Stimulated activated CD4-positive, alpha-beta T cell treated with anti-CD3 and anti-CD28 coated beads, Interleukin-2, amount 100 ng/mL, for 24 hours (primary cell): ENCODE measurements at regions not wholly inside any gene's neighbourhood (a gene's known extent, or its start where the extent isn't known, plus 50 kb on each side); places are given as distances from the start of the nearest gene placed in this dataset.

Source experiments
- DNase-seq, 2 donors: peaks; one replicate each; pipeline ENCODE4 v3.0.0-alpha.2; 2020

DNA sequence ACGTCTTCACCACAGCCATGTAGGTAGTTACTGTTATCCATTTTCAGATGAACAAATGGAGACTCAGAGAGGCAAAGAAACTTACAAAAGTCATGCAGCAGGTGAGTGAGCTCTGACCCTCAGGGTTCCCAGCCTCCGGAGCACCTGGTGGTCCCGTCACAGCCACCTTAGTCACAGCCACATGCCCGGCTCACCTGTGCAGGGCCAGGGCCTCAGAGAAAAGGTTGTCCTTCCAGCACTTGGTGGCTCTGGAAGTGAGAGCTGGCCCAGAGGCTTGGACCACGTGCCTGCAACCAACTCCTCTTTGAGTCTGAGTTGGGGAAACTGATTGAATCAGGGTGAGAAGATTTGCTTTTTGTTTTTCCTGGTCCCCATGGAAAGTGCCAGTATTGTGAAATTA, 189.3 kb downstream of the GLI2 start:
- DNase-seq, result no peak

DNA sequence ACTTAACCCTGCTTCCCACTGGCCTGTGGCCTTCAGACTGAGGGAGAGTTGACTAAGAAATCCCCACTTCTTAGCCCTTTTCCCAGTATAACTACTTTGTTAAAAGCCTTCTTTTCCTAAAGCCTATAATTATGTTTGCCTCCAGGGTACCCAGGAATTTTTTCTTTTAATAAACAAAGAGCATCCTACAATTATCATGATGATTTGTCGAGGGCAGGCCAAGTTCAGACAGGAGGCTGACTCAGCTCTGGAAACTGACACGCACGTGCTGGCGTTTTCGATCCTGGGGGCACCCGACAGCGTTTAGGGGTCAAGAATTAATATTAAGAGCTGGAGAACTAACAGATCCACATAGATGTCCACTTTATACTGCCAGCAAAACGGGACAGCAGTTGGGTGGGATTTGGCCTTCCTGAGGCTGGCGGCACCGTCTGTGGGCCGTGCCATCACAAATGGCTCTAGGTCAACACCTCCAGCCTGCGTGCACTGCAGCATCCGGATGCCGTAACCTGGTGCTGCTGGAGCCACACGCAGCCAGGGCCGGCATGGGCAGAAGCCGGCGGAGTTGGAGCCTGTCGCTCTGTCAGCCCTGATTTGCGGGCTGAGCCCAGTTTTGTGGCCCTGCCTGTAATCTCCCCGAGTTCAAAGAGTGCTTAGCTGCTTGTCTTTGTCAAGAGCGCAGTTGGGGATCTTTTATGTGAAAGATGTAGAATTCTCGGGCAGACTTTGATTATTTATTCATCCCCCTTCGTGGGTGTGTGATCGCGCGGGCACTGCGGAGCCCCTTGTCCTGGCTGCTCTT, 191.0 kb downstream of the GLI2 start:
- no peak for DNase-seq

DNA sequence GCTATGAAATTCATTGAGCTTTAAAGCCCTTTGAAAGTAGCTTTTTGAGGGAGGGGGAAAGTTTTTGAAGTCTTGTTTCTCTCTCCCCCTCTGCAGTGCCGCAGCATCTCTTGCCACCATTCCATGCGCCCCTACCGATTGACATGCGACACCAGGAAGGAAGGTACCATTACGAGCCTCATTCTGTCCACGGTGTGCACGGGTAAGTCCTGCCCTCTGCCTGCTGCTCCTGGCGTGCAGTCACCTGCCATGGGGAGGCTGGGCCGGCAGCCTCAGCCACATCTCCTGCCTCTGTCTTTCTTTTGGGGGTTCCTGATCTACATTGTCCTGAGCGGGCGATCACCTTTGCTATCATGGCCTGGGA, 191.6 kb downstream of the GLI2 start:
- no peak for DNase-seq

DNA sequence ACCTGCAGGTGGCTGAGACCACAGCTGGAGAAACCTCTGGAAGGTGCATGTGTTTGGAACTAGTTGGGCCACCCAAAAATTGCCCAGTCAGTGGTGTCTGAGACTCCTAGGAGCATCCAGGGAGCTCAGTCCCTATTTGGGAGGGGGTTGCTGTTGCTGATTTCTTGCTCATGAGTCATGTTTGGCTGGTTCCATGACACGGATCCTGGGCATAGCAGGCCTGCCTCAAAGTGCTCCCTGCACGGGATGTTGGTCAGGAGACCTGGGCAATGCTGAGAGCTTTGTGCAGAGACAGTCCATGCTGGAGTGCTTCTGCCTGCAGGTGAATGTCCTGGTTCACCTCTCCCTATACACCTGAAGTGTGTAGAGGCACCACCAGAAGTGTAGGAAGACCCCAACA, 194.2 kb downstream of the GLI2 start:
- DNase-seq, result no peak

DNA sequence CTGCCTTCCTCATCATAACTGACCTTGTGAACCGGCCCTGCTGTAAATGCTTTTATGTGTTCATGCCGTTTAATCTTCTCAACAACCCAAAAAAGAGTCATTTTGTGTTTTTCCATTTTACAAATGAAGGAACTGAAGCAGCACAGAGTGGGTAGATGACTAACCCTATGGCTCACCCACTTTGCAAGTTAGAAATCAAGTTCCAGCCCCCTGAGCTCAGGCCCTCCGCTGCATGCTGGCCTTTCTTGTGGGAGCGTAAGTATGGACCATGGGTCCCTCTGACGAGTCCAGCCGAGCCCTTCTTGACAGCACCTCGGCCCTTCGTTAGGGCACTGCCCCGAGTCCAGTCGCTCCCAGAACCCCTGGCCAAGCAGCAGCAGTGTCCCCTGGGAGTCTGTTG, 194.6 kb downstream of the GLI2 start:
- DNase-seq, result no peak

DNA sequence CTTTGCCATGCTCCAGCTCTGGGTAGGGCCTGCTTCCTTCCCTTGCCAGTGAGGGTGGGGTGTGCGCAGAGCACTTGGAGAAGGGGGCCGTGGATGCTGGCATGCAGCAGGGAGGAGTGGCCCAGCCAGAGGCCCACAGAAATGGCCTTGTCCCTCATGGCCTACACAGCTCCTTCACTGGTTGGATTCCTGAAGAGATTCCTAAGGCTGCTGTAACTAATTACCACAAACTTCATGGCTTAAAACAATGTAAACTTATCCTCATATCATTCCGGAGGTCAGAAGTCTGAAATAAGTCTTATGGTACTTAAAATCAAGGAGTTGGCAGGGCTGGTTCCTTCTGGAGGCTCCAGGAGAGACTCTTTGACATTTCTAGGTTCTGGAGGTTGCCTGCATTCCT, 195.2 kb downstream of the GLI2 start:
- no peak for DNase-seq

DNA sequence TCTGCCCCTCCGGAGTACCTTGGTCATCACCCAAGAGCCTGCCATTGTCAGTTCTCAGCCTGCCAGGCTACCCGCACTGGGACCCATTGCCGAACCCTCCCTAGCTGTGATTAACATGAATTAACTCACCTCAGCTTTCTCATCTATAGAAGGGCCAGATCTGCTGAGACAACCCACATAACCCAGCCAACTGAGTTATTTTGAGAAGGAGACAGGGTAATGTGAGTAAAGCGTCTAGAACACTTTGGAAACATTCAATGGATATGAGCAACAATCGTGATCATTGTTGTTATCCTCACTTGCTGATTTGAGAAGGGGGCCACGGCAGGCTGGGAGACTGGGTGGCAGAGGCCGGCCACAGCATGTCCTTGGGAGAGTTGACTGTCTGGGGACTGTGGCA, 196.8 kb downstream of the GLI2 start:
- DNase-seq, result no peak

DNA sequence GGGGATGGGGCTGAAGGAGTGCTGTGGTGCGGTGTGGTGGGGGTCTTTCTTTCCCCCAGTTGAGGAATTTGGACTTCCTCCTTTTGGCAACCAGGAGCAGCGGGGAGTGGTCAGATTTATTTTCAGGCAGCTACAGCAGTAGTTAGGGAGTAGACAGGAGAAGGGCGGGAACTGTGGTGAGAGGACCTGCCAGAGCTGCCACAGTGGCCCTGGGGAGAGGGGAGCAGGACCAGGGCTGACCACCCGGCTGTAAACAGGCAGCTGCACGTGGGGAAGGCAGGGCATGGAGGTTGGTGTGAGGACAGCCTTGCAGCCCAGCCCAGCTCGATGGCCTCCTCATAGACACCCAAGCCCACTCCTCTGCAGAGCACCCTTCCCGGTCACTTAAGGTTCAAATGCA, 197.2 kb downstream of the GLI2 start:
- no peak for DNase-seq

DNA sequence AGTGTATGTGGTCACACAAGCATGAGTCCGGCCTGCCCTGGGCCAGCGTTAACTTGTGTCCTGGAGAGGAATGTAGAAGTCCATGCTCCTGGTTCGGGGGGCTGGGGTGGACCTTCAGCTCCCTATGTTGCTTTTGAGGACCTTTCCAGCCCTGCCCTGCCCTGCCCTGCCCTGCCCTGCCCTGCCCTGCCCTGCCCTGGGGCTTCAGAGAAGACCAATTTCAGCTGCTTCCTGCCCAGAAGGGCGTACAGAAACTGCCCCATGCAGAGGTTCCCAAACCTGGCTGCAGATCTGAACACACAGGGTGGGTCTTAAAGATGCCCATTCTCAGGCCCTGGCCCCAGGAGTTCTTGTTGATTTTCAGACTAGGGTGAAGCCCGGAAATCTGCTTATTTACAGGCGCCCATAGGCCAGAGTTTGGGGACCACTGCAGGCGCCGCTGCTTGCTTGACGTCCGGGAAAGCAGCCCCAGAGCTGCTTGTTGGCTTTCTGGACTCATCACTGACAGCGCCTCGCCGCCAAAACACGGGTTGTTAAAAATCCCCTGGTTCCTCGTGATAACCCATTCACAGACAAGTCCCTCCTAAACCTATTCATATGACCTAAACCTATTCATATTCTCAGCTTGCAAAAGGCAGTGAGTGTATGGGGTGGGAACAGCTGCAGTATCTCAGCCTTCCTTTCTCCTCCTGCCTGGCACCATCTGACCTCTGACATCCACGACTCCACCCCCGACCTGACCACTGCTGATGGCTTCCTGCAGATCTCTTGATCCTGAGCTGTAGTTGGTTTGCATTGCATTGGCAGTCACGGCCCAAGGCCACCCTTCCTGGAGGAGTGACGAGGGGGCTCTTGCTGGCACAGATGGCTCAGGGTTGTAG, 198.3 kb downstream of the GLI2 start:
- no peak for DNase-seq

DNA sequence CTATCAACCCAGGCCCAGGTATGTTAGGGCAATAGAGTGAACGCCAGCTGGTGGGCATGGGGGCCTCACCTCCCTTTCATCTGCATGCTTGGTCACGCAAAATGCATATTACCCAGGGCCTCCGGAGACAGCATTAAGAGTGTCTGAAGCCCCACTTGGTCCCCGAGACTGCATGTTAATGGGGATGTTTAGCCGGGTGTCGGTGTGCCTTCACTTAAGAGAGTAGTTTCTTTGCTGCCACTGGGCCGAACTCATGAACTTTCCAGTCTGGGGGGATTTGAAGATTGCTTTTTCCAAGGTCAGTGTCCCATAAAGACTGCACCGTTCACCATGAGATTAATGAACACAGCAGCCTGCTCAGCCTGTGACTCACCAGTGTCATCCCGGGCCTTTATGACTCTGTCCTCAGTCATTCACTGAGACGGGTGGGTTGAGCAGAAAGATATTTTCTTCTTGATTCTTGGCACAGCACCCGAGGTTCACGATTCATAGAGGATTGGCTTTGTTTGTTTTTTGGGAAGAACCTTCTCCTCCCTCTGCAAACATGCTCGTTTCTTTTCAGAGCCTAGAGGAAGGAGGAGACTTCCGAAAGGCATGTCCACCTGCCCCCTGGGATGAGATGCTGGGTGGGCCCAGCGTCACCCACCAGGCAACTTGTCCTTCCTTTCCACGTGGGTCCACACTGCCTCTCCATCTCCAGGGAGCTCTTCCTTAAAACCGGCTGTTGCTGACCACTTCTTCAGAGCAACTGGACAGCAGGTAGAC, 199.1 kb downstream of the GLI2 start:
- no peak for DNase-seq

DNA sequence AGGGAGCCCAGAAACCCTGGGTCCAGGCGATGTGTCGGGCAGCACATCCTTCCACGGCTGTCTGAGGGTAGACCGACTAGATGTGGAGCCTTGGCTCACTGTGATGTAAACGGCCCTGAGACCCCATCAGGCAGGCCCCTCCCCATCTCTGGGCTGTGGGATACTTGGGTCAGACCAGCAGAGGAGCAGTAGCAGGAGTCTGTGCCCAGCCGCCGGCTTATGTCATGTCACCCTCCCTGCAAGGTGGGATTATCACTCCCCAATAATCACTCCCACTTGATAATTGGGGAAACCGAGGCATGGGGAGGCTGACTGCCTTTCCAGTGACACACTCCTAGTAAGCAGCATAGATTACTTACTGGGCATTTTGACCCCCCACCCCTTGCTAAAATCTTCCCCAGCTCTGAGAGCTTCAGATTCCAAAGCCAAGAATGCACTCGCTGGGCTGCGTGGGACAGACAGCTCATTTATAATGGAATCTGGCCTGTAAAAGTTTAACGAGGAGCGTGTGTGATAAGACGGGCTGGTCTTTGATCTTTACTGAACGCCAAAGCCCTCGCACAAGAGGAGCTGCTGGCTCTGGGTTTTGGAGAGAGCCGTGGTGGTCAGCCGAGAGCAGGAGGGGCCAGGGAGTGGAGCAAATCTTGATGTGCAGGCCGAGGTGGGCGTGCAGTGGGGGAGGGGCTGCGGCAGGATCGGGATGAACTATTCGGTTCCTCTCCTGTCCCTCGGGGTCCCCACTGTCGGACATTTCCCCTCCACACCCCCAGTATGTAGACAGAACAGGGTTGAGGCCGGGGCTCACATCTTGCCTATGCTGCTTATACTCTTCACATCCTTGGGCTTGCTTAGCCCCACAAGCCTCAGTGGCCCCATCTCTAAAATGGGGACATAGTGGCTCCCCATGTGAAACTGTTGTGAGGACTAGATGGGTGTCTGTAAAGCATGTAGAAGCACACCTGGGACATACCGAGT, 200.0 kb downstream of the GLI2 start:
- no peak for DNase-seq

DNA sequence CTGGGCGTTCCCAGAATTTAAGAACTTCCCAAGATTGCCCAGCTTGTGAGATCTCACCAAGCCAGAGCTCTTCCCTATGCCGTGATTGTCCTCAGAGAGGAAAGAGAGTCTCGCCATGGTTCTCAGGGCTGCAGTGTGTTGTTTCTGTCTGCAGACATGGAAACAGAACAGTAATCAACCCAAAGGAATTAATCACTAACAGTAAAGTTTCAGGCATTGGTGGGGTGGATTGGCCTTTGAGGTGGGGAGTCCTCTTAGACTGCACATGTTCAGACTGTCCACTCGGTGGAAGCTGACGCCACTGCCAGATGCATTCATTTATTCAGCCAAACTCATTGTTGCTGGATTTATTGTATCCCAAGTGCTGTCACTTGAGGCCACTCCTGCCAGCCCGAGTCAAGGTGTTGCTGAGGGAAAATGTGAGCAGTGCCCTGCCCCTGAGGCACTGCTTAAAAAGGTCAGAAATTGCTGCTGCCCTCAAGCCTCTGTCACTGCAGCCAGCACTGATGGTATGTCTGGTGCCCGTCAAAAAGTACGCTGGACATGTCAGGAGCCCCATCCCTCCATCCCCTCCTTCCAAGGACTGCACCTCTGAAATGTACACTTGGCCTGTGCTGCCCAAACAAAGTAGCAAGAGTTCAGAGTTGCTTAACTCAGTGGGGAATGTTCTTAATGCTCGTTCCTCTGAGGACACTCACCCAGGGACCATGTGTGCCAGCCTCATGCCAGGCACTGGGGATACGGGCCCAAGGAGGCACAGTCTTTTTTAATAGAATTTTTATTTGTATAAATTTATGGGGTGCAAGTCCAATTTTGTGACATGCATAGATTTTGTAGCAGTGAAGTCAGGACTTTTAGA, 201.0 kb downstream of the GLI2 start:
- no peak for DNase-seq

DNA sequence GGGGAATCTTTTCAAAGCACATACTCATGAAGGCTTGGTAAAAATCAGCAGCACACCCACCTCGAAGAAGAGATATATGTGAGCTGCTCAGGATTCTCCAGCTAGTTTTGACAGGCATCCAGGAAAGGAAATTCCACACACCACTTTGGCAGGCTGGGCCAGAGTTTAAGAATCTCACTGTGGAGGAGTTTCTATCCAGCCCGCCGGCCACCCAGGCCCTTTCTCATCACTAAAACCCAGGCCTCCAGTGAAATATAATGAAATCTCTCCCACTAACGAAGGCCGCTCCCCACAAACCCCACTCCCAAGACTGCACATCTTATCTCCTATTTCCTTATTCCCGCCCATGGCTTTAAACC, 202.0 kb downstream of the GLI2 start:
- no peak for DNase-seq

DNA sequence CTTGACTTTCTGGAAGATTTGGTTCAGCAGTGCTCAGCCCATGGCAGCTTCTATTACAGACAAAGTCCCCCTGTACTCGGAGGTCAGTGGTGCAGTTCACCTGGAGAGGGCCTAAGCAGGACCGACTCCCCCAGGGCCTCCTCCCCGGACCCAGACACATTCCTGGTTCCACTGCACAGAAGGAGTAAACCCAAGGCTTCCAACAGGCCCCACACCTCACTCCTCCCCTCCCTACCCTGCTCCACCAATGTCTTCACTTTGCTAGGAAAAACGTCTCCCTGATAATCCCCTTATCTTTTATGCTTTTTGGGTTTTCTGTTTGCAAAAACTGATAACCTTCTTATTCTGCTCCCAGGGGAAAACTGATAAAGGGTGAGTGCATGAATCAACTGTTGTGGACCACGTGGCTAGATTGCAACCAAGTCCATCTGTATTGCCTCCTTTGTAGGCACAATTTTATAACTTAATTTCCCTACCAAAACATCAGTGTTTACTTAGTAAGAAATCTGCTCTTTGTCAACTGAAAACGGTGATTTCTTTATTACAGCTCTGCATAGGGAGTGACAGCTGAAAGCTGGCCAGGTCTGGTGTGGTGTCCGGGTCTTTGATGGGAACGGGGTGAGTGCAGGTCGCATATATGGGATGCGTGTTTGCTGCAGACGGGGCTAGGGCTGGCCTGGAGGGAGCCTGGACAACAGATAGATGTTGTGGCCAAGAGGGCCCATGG, 202.5 kb downstream of the GLI2 start:
- no peak for DNase-seq

DNA sequence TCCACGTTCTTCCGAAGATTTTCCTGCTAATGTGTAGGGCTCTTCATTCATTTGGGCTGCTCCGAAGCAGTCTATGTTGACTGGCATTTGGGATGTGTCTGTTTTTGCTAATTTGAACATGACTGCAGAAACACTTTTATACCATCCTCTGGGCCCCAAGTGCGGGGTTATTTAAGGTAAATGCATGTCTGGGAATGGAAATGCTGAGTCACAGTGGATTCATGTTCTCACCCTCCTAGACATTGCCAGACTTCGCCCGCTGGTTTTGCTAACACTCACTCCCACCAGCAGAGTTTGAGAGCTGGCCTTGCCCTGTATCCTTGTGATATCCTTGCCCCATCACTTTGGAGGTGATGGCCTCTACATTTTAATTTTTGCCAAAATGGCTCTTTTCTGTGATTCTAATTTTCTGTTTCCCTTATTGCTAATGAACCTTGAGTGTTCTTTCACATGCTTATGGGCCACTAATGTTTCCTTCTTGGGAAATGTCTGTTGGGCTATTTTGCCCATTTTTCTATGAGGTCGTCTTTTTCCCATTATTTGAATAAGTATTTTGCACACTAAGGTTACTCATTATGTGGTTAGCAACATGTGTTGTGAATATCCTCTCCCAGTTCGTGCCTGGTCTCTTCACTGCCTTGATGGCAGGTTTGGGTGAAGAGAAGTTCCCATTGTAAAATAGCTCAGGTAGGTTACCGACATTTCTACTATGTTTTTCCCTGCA, 204.1 kb downstream of the GLI2 start:
- DNase-seq, result no peak

DNA sequence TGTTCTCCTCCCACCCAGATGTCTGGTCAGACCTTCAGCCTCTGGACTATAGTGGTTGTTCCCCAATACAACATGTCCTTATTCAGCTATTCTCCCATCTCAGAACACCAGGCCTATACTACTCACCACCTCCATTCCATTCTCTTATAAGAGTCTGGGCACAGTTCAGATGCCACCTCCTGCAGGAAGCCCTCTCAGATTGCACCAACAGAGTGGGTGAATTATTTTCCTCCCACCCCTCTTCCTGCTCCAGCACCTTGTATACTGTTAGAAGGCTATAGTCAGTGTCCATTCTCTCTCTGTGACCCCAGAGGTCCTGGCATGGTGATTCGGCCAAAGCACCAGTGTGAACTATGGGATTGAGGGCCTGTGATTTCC, 204.6 kb downstream of the GLI2 start:
- DNase-seq, result no peak

DNA sequence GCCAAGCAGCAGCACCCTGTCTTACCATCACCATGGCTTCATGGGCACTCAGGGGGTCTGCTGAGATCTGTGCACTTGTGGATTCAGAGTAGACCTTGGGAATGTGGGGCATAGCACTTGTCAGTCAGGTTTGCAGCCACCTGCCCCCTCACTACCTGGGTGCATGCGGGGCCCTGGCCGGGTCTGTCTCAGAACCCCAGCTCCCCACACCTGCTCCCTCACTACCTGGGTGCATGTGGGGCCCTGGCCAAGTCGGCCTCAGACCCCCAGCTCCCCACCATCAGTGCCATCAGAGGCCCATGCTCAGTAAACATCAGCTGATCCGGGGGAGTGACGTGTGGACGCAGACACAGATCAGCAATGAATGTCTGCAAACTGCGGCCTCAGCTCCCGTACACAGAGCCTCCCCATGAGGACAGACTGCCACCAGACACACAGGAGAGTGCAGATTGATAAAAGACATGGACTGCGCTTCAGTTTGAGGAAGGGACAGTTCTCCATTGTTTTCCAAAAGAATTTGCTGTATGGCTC, 205.1 kb downstream of the GLI2 start:
- DNase-seq, result no peak

DNA sequence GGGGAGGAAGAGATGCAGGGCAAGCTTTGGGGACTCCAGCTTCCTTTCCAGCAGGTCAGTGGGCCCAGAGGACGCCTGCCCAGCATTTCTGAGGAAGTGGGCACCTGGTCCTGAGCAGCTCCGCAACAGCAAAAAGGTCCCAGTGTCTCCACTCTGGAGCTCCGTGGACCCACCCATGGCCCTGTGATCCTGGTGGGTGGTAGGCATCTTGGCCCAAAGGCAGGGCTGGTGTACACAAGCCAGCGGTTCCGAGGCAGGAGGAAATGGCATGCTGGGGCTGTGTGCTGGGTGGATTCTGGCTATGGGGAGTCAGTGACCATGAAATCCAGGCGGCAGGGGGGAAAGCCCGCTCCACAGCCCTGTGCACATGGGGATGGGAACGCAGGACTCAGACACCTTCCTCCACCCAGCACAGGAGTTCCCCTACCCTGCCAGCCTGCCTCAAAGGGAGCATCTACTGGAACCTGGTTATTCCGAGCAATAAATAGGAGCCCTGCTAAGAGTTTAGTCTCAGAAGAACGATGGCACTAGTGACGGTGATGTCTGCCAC, 206.0 kb downstream of the GLI2 start:
- no peak for DNase-seq

DNA sequence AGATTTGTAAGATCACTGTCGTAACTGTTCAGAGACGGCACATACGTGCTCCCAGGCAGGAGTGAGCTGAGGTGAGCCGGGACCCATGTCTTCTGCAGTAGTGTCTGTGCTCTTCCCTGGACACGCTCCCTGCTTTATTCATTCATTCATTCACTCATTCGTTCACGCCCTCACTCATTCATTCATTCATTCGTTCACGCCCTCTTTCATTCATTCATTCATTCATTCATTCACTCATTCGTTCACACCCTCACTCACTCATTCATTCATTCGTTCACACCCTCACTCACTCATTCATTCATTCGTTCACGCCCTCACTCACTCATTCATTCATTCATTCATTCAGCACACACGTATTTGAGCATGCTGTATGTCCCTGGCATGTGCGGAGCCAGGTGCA, 207.0 kb downstream of the GLI2 start:
- DNase-seq, result no peak
